ENCODE measurements at regions not wholly inside any gene's neighbourhood (a gene's known extent, or its start where the extent isn't known, plus 50 kb on each side); places are given as distances from the start of the nearest gene placed in this dataset.

DNA sequence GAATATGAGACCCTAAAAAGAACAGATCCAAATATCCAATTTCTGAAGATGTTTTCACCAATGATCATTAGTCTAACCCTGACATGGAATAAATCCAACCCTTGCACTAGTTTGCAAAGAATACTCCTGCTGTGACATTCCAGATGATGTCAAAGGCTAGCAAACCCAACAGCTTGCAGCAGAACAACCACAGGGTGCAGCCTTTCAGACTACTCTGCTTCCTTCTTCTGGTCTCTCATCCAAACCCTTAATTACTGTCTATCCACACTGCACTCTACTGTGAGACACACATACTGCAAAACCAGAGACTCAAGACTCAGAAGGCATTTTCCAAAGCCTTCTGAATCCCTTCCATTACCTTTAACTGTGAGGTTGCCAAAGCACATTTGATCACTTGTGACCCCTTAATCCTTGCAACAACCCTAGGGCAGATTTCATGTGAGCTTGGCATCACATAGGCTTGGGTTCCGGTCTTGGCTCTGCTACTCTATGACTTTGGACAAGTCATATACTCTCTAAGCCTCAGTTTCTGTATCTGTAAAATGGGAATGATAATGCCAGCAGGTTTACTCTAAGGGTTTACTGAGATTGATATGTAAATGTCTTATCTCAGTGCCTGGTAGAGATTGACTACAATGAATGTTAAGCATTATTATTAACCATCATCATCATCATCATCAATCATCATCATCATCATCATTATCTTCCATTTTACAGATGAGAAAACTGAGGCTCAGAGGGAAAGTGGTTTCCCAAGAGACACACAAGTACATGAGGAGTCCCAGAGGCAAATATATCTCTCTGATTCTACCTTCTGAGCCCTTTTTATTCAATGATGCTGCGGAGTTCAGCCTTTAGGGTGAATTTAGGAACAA, 94.5 kb downstream of the SYF2 start:
- BruUV-seq (replicated peaks) = no TSS peak
- Histone ChIP-seq H3K27ac (ENCODE audit: low read depth, low read length, poor library complexity, severe bottlenecking) (no peak overlapping the region), H3K4me3 (ENCODE audit: low read depth, low read length, poor library complexity, severe bottlenecking) (no peak overlapping the region), H3K9me3 (ENCODE audit: low read length) (no peaks in the 10 kb centered on the region), H3K36me3 (ENCODE audit: insufficient read depth, low read length) (no peaks in the 10 kb centered on the region), H3K4me2 (ENCODE audit: low read length) (no peak overlapping the region), H3K79me2 (ENCODE audit: insufficient read depth, low read depth, low read length) (no peaks in the 10 kb centered on the region), H2AFZ (ENCODE audit: low read length) (no peak overlapping the region), H3K4me1 (ENCODE audit: insufficient read depth, low read length, poor library complexity, severe bottlenecking) (peaks cover 6% of the 10 kb centered on the region), H4K20me1 (ENCODE audit: insufficient read depth, low read length) (no peaks in the 10 kb centered on the region), H3K9me2 (ENCODE audit: insufficient read depth, low read length) (no peaks in the 10 kb centered on the region)
- intact Hi-C loops (cut with micrococcal nuclease; ENCODE audit: unreplicated experiment) = no loop called here
- TF ChIP-seq, protein P1, sequence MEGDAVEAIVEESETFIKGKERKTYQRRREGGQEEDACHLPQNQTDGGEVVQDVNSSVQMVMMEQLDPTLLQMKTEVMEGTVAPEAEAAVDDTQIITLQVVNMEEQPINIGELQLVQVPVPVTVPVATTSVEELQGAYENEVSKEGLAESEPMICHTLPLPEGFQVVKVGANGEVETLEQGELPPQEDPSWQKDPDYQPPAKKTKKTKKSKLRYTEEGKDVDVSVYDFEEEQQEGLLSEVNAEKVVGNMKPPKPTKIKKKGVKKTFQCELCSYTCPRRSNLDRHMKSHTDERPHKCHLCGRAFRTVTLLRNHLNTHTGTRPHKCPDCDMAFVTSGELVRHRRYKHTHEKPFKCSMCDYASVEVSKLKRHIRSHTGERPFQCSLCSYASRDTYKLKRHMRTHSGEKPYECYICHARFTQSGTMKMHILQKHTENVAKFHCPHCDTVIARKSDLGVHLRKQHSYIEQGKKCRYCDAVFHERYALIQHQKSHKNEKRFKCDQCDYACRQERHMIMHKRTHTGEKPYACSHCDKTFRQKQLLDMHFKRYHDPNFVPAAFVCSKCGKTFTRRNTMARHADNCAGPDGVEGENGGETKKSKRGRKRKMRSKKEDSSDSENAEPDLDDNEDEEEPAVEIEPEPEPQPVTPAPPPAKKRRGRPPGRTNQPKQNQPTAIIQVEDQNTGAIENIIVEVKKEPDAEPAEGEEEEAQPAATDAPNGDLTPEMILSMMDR (conservative IDR thresholded peaks at IDR 0.05; ENCODE audit: low read length) = no peak
- no peak for TF ChIP-seq EZH2phosphoT487 (IDR thresholded peaks at IDR 0.05; ENCODE audit: borderline replicate concordance, low read depth, low read length)
- DNase-seq (ENCODE audit: low spot score) = no peak
- ChIA-PET CTCF (ENCODE audit: unreplicated experiment) (interaction anchor here (0.6 kb wide), 1 partner anchor 40 kb away, joined by 3 read pairs; no protein-coding TSS in a partner anchor), POLR2A (no interaction called here)

DNA sequence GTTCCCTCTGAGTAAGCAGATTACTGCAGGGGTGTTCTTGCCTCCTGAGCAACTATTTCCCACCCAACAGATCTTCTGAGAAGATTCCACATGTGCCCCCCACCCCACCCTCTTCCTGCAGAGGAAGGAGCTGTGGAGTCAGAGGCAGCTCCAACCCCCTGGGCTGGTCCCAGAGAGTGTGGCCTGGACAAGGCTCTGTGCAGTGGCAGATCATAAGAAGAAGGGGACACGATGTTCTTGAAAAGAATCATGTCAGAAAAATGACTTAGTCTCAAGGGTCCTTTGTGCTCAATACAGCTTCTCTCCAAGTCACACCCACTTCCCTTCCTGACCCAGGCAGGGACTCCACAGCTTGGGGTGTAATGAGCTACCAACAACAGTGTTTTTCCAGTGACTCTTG, 95.2 kb downstream of the SYF2 start:
- intact Hi-C loops (cut with micrococcal nuclease; ENCODE audit: unreplicated experiment) = no loop called here
- POLR2A ChIA-PET = no interaction called here
- TF ChIP-seq, protein P1 (conservative IDR thresholded peaks at IDR 0.05; ENCODE audit: low read length) = no peak
- no peak for TF ChIP-seq EZH2phosphoT487 (IDR thresholded peaks at IDR 0.05; ENCODE audit: borderline replicate concordance, low read depth, low read length)

DNA sequence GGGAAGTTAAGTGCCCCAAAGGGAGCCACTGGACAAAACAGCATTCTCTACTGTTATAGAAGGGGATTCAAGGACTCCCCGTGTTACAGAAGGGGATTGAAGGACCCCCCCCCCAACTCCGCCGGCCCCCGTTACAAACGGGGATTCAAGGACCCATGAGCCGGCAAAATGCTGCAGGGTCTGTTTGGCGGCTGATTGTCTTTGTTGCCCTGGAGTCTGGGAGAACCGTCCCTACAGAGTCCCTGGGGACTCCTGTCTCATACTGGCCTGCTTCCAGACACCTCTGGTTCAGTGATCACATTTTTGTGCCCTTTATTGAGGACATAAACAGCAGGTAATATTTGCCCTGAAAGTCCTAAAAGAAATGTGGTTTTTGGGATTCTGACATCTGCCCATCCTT, 96.4 kb downstream of the SYF2 start:
- no peak overlapping the region for H3K27ac ChIP-seq (ENCODE audit: low read depth, low read length, poor library complexity, severe bottlenecking)
- TF ChIP-seq, protein P1 (conservative IDR thresholded peaks at IDR 0.05; ENCODE audit: low read length) = no peak
- no peak for TF ChIP-seq EZH2phosphoT487 (IDR thresholded peaks at IDR 0.05; ENCODE audit: borderline replicate concordance, low read depth, low read length)
- H2AFZ ChIP-seq (ENCODE audit: low read length) = no peak overlapping the region
- H3K4me1 ChIP-seq (ENCODE audit: insufficient read depth, low read length, poor library complexity, severe bottlenecking) = no peaks in the 10 kb centered on the region
- ChIA-PET POLR2A (no interaction called here), CTCF (ENCODE audit: unreplicated experiment) (no interaction called here)
- no peaks in the 10 kb centered on the region for H3K79me2 ChIP-seq (ENCODE audit: insufficient read depth, low read depth, low read length)
- BruUV-seq (replicated peaks) = no TSS peak
- no peaks in the 10 kb centered on the region for H4K20me1 ChIP-seq (ENCODE audit: insufficient read depth, low read length)
- no peaks in the 10 kb centered on the region for H3K9me2 ChIP-seq (ENCODE audit: insufficient read depth, low read length)
- DNase-seq (ENCODE audit: low spot score) = no peak
- H3K4me3 ChIP-seq (ENCODE audit: low read depth, low read length, poor library complexity, severe bottlenecking) = no peak overlapping the region
- H3K36me3 ChIP-seq (ENCODE audit: insufficient read depth, low read length) = no peaks in the 10 kb centered on the region
- H3K4me2 ChIP-seq (ENCODE audit: low read length) = no peak overlapping the region
- intact Hi-C loops (cut with micrococcal nuclease; ENCODE audit: unreplicated experiment) = no loop called here
- no peaks in the 10 kb centered on the region for H3K9me3 ChIP-seq (ENCODE audit: low read length)

More for the DNA sequence above, 95.2 kb downstream of the SYF2 start:
- no peaks in the 10 kb centered on the region for H3K79me2 ChIP-seq (ENCODE audit: insufficient read depth, low read depth, low read length)
- H4K20me1 ChIP-seq (ENCODE audit: insufficient read depth, low read length) = no peaks in the 10 kb centered on the region
- no peaks in the 10 kb centered on the region for H3K9me2 ChIP-seq (ENCODE audit: insufficient read depth, low read length)
- H3K4me1 ChIP-seq (ENCODE audit: insufficient read depth, low read length, poor library complexity, severe bottlenecking) = peaks cover 1% of the 10 kb centered on the region
- H3K9me3 ChIP-seq (ENCODE audit: low read length) = no peaks in the 10 kb centered on the region
- CTCF ChIA-PET (ENCODE audit: unreplicated experiment) = interaction anchor here (0.6 kb wide), 1 partner anchor 56 kb away, joined by 3 read pairs; no protein-coding TSS in a partner anchor
- no peaks in the 10 kb centered on the region for H3K36me3 ChIP-seq (ENCODE audit: insufficient read depth, low read length)
- no peak overlapping the region for H3K4me3 ChIP-seq (ENCODE audit: low read depth, low read length, poor library complexity, severe bottlenecking)
- no peak for DNase-seq (ENCODE audit: low spot score)
- no peak overlapping the region for H3K4me2 ChIP-seq (ENCODE audit: low read length)
- H2AFZ ChIP-seq (ENCODE audit: low read length) = no peak overlapping the region
- no TSS peak for BruUV-seq (replicated peaks)
- no peak overlapping the region for H3K27ac ChIP-seq (ENCODE audit: low read depth, low read length, poor library complexity, severe bottlenecking)
